GM12865 (cell line): ENCODE measurements at regions not wholly inside any gene's neighbourhood (a gene's known extent, or its start where the extent isn't known, plus 50 kb on each side); places are given as distances from the start of the nearest gene placed in this dataset.

Source experiments
- DNase-seq: peaks from one replicate; pipeline ENCODE4 v3.0.0; 2010; ENCODE audit warnings: low read depth
- H3K4me3 ChIP-seq: 2 replicates; pipeline ENCODE4 v1.5.1; 2011; ENCODE audit warnings: mild to moderate bottlenecking, low read depth, low read length, control low read depth
- TF ChIP-seq, protein P1 (sequence below): IDR thresholded peaks from 2 replicates; pipeline ENCODE4 v1.5.1; 2011; ENCODE audit warnings: low read length, control low read depth, low read depth, inconsistent platforms; ENCODE audit not compliant: insufficient read depth; ENCODE audit errors: missing control alignments

DNA sequence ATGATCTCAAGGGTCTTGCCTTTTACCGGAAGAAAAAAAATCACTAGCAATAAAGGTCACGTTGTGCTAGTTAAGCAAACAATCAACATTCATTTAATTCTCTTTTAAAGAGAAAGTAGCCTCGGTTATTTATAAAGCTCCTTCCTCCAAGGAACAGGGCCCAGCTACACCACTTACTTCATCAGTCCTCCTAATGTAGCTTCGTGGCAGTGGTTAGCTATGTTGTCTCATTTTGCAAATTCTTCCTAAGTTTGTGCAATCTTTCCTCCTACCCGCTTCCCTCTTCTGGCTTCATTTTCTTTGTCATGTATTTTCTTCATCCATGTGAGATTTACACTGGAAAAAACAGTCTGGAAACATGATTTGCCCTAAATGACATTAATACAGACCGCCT lies 554.2 kb downstream of the NUF2 start:
- no peak for DNase-seq

DNA sequence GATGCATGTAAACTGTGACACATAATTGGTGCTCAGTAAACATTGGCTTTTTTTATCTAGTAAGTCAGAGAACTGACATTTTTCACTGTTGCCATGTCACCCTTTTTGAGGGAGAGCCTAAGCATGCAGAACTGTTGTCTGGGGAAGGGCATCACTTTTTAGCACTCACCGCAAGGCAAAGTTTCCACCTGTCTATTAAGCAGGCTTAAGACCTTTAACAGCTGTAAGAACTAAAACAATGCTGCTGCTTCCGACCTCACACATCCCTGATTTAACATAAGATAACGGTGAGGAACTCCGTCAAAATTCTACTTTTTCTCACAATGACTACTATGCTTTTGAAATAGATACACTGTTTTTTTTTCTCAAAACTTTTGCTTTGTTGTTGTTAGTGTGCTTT lies 554.8 kb downstream of the NUF2 start:
- H3K4me3 ChIP-seq = no peak overlapping the region
- TF ChIP-seq, protein P1, sequence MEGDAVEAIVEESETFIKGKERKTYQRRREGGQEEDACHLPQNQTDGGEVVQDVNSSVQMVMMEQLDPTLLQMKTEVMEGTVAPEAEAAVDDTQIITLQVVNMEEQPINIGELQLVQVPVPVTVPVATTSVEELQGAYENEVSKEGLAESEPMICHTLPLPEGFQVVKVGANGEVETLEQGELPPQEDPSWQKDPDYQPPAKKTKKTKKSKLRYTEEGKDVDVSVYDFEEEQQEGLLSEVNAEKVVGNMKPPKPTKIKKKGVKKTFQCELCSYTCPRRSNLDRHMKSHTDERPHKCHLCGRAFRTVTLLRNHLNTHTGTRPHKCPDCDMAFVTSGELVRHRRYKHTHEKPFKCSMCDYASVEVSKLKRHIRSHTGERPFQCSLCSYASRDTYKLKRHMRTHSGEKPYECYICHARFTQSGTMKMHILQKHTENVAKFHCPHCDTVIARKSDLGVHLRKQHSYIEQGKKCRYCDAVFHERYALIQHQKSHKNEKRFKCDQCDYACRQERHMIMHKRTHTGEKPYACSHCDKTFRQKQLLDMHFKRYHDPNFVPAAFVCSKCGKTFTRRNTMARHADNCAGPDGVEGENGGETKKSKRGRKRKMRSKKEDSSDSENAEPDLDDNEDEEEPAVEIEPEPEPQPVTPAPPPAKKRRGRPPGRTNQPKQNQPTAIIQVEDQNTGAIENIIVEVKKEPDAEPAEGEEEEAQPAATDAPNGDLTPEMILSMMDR = no peak
- DNase-seq = no peak

More for the DNA sequence above, 554.2 kb downstream of the NUF2 start:
- TF ChIP-seq, protein P1 = no peak
- H3K4me3 ChIP-seq = no peak overlapping the region

DNA sequence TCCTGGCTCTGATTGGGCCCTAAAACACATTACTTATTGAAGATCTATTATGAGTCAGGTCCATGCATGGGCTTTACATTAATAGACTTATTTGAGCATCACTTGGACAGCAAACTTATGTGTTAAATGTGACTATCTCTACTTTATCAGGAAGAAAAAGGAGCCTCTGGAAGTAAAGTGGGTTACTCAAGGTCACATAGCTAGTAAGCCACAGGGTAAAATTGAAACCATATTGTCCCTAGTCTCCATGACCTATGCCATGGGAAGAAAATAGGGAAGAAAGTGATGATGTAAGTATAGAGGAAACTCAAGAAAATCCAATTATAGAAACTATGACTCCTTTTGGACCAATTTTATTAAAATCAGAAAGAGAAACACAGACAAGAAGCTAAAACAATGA lies 555.3 kb downstream of the NUF2 start:
- no peak overlapping the region for H3K4me3 ChIP-seq
- TF ChIP-seq, protein P1 = no peak
- no peak for DNase-seq

DNA sequence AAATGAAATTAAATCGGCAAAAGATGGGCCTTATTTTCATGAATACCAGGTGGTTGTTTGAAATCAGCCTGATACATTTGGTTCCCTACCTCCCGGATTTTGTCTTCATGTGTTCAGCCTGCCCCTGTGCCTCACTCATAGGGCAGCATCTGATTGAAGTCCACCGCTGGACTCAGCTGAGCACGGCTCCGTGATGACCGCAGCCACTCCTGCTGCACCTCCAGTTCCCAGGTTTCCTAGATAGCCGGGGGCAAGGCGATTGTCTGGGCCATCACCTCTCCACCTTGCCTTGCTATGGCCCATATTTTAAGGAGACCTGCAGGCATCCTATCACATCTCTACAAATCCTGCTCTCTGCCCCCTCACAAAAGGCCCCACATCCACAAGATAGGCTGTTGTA lies 563.8 kb downstream of the NUF2 start:
- no peak overlapping the region for H3K4me3 ChIP-seq
- TF ChIP-seq, protein P1 = no peak
- no peak for DNase-seq

DNA sequence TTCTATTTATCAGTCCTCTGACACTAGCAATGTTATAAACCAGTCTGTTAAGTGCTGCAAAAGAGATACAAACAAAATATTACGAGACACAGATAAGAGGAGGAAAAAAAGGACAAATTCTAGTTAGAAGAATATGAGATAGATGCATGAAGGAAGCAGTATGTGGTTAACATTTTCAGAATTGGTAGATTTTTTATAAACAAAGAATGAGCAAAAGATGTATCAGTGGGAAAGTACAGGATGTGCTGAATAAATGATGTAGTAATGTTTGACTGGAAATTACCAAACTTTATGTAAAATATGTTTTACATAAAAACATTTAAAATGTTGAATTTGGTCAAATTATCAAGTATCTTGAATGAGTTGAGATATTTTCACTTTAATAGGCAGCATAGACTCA lies 574.2 kb downstream of the NUF2 start:
- TF ChIP-seq, protein P1 = no peak
- no peak for DNase-seq
- H3K4me3 ChIP-seq = no peak overlapping the region

DNA sequence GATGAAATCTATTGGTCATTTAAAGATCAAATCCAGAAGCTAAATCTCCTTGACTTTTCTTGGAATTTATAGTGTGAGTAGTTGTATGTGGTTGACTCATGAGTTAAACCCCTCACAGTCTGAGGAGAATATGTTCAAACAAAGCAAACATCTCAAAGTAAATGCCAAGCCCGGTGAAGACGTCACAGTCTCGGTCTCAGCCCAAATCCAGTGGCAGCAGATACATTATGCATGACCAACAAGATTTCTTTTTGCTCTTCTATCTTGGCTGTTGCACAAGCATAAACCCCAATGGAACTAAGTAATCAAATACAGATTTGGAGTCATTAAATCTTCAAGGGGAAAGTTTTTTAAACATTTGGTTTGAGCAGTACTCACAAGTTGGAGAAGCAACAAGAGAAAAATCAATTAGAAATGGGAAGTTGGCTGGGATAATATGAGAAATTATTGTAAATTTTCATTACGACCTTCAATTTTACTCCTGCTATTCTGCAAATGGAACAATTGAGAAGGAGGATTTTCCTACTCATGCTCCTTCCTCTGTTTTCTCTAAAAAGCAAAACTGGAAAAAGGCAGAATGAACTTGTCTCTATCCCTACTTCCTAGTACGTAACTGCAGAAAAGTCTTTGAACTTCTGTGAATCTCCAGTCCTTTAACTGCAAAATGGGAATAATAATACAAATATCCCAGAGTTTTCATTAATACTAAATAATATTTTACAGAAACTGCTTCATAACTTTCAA lies 575.8 kb downstream of the NUF2 start:
- no peak for DNase-seq
- no peak overlapping the region for H3K4me3 ChIP-seq
- TF ChIP-seq, protein P1 = no peak

DNA sequence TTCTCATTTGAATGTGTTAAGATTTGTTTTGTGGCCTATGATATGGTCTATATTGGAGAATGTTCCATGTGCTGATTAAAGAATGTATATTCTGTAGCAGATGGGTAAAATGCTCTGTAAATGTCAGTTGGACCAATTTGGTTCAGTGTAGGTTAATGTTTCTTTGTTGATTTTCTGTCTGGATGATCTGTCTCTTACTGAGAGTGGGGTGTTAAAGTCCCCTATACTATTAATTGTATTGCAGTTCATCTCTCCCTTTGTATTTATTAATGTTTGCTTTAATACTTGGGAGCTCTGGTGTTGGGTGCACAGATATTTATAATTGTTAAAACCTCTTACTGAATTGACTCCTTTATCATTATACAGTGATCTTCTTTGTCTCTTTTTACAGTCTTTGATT lies 584.5 kb downstream of the NUF2 start:
- no peak overlapping the region for H3K4me3 ChIP-seq
- no peak for DNase-seq
- TF ChIP-seq, protein P1 = no peak
